ENCODE measurements at regions not wholly inside any gene's neighbourhood (a gene's known extent, or its start where the extent isn't known, plus 50 kb on each side); places are given as distances from the start of the nearest gene placed in this dataset.

DNA sequence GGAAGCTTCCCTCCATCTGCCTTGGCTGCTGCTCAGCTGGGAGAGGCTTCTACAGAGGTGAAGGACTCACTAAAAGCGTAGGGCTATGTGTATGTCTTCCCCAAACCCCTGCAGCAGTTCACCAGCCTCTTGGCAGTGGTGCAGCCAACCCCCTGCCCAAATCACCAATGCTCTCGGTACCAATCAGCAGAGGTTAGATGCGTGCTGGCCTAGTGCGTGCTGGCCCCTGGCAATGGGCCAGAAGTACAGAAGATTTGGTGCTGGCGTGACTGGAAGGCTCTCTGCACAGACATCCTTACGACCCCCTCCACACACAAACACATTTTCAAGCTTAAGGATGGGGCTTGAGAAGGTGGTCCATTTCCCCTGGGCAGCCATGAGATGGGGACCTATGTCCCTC lies 79.0 kb downstream of the MRPL14 start:
- H3K36me3 ChIP-seq (ENCODE audit: control insufficient read depth in 1 of 2, insufficient read depth in 2 of 2, low read length in 2 of 2): no peaks in the 10 kb centered on the region
- H3K4me1 ChIP-seq (ENCODE audit: control insufficient read depth in 1 of 2, insufficient read depth in 2 of 2, low read length in 2 of 2): peaks cover 33 to 69% of the 10 kb centered on the region in 2 donors
- H3K4me3 ChIP-seq (ENCODE audit: low read depth in 1 of 2, low read length in 2 of 2): no peak overlapping the region
- no peak overlapping the region for H3K27ac ChIP-seq (ENCODE audit: low read length)
- H3K27me3 ChIP-seq (ENCODE audit: low read depth, low read length): no peaks in the 10 kb centered on the region
- H3K9me3 ChIP-seq (ENCODE audit: control insufficient read depth in 1 of 2, low read length in 2 of 2): no peaks in the 10 kb centered on the region

DNA sequence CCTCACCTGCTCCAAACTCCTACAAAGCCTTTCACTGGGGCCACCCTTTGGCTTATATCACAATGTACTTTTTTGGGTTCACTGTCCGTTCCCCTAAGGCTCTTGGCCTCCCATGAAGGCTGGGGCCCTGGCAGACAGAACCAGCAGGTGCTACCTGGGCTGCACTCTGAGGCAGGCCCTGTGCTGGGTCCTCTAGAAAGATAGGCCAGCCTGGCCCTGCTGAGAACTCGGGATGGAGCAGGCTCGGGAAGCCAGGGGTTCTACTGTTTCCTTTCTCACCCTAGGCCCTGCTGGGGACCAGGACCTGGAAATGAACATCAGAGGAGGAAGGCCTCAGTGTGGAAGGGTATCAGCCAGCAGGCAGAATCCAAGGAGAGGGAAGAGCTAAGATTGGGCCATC lies 79.5 kb downstream of the MRPL14 start:
- H3K4me3 ChIP-seq (ENCODE audit: low read depth in 1 of 2, low read length in 2 of 2): no peak overlapping the region
- H3K27ac ChIP-seq (ENCODE audit: low read length): no peak overlapping the region

DNA sequence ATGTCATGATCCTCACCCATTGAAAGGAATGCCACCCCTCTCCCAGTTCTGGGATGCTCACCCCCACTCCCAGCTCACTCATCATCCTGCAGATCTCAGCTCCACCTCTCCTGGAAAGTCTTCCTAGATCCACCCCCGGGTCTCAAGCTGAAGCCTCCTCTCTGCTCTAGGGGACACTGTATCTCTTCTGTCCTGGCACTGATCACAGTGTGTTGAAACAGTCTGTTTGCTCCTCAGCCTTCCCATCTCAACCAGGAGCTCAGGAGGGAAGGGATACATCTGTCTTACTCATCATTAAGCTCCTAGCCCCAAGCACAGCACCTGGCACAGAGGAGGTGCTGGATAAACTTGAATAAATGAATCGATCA lies 80.1 kb downstream of the MRPL14 start:
- no peak overlapping the region for H3K4me3 ChIP-seq (ENCODE audit: low read depth in 1 of 2, low read length in 2 of 2)
- peaks cover 29 to 72% of the 10 kb centered on the region in 2 donors for H3K4me1 ChIP-seq (ENCODE audit: control insufficient read depth in 1 of 2, insufficient read depth in 2 of 2, low read length in 2 of 2)
- H3K27ac ChIP-seq (ENCODE audit: low read length): no peak overlapping the region
- H3K27me3 ChIP-seq (ENCODE audit: low read depth, low read length): no peaks in the 10 kb centered on the region
- H3K9me3 ChIP-seq (ENCODE audit: control insufficient read depth in 1 of 2, low read length in 2 of 2): no peaks in the 10 kb centered on the region
- H3K36me3 ChIP-seq (ENCODE audit: control insufficient read depth in 1 of 2, insufficient read depth in 2 of 2, low read length in 2 of 2): no peaks in the 10 kb centered on the region

More for the DNA sequence above, 79.5 kb downstream of the MRPL14 start:
- H3K36me3 ChIP-seq (ENCODE audit: control insufficient read depth in 1 of 2, insufficient read depth in 2 of 2, low read length in 2 of 2): no peaks in the 10 kb centered on the region
- H3K4me1 ChIP-seq (ENCODE audit: control insufficient read depth in 1 of 2, insufficient read depth in 2 of 2, low read length in 2 of 2): peaks cover 33 to 73% of the 10 kb centered on the region in 2 donors
- H3K27me3 ChIP-seq (ENCODE audit: low read depth, low read length): no peaks in the 10 kb centered on the region
- H3K9me3 ChIP-seq (ENCODE audit: control insufficient read depth in 1 of 2, low read length in 2 of 2): no peaks in the 10 kb centered on the region

DNA sequence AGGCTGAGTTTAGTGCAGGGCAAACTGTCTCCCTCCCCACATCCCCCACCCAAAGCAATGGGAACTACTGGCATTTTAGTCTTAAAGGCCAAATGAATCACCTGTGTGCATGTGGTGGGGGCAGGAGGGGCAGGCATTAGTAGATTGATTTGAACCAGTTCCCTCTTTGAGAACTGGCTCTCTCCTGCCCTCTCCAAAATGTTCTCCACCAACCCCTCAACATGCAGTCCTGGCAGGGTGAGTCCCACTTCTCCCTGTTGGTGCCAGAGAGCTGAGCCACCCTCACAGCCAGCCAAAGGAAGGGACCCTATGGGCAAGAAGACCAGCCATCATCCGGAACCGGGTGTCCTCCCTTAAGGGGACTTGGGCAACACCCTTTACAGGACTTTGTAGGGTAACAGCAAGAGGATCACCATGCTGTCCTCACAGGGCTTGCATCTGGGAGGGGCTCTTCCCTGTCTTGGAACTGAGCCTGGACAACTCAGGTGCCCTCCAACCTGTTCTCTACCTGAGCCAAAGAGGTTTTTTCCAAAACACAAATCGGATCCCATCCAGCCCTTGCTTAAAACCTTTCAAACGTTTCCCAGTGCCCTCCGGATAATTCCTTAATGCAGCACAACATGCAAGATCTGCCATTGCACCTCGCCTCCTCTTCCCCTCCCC lies 80.6 kb downstream of the MRPL14 start:
- no peaks in the 10 kb centered on the region for H3K36me3 ChIP-seq (ENCODE audit: control insufficient read depth in 1 of 2, insufficient read depth in 2 of 2, low read length in 2 of 2)
- H3K27ac ChIP-seq (ENCODE audit: low read length): no peak overlapping the region
- H3K27me3 ChIP-seq (ENCODE audit: low read depth, low read length): no peaks in the 10 kb centered on the region
- H3K4me1 ChIP-seq (ENCODE audit: control insufficient read depth in 1 of 2, insufficient read depth in 2 of 2, low read length in 2 of 2): peaks cover 26 to 67% of the 10 kb centered on the region in 2 donors
- no peak overlapping the region for H3K4me3 ChIP-seq (ENCODE audit: low read depth in 1 of 2, low read length in 2 of 2)
- H3K9me3 ChIP-seq (ENCODE audit: control insufficient read depth in 1 of 2, low read length in 2 of 2): no peaks in the 10 kb centered on the region

DNA sequence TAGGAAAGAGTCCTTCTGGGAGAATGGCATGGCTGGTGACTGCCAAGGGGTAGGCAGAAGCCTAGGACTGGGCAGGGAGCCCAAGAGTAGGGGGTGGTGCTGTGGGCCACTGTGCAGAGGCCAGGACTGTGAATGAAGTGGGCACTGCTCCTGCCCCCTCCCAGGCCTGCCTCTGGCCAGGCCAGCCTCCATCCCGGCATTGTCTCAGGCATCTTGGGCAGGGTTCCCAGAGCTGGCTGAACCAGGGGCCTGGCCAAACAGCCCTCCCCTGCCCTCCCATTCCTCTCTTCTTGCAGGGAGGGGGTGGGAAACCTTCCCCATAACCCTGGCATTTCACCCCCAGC lies 81.6 kb downstream of the MRPL14 start:
- Histone ChIP-seq H3K9me3 (ENCODE audit: control insufficient read depth in 1 of 2, low read length in 2 of 2) (no peaks in the 10 kb centered on the region), H3K27me3 (ENCODE audit: low read depth, low read length) (no peaks in the 10 kb centered on the region), H3K27ac (ENCODE audit: low read length) (peak overlapping the region; percentile 10), H3K4me3 (ENCODE audit: low read depth in 1 of 2, low read length in 2 of 2) (no peak overlapping the region), H3K4me1 (ENCODE audit: control insufficient read depth in 1 of 2, insufficient read depth in 2 of 2, low read length in 2 of 2) (peaks cover 19 to 65% of the 10 kb centered on the region in 2 donors), H3K36me3 (ENCODE audit: control insufficient read depth in 1 of 2, insufficient read depth in 2 of 2, low read length in 2 of 2) (no peaks in the 10 kb centered on the region)

DNA sequence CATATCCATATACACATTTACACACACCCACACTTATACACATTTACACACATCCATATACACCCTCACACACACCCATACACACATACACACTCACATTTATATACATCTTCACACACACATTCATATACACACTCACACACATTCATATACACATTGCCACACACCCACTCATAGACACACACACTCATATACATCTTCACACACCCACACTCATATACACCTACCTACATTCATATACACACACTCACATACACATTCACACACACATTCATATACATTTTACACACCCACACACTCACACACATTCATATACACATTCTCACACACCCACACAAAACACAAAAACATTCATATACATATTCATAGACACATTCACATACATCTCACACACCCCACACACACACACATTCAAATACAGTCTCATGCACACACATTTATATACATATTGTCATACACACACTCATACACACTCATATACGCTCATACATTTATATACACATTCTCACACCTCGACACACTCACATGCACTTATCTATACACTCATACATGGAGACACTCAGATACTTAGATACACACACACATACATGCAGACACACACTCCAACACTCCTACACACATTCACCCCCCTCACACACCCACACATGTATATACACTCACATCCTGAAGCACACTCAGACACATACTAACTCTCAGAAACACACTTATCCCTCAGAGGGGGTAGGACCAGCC lies 82.1 kb downstream of the MRPL14 start:
- no peaks in the 10 kb centered on the region for H3K9me3 ChIP-seq (ENCODE audit: control insufficient read depth in 1 of 2, low read length in 2 of 2)
- H3K36me3 ChIP-seq (ENCODE audit: control insufficient read depth in 1 of 2, insufficient read depth in 2 of 2, low read length in 2 of 2): no peaks in the 10 kb centered on the region
- peak overlapping the region; percentile 10 for H3K27ac ChIP-seq (ENCODE audit: low read length)
- H3K4me3 ChIP-seq (ENCODE audit: low read depth in 1 of 2, low read length in 2 of 2): no peak overlapping the region
- no peaks in the 10 kb centered on the region for H3K27me3 ChIP-seq (ENCODE audit: low read depth, low read length)
- peaks cover 17 to 61% of the 10 kb centered on the region in 2 donors for H3K4me1 ChIP-seq (ENCODE audit: control insufficient read depth in 1 of 2, insufficient read depth in 2 of 2, low read length in 2 of 2)

DNA sequence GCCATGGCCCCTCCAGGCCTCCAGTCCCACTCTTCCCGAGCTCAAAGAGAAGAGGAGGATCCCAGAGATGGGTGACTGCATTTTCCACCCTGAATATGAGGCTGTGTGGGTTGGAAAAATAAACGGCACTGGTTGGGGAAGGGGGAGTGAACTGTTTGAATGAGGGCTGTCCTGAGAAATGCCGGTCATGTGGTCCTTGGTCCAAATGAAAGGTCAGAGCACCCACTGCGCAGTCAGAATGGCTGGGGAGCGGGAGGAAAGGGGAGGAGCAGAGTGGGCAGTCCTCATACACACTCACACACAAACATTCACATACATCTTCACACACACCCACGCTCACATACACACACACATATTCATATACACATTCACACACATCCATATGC lies 83.1 kb downstream of the MRPL14 start:
- no peaks in the 10 kb centered on the region for H3K36me3 ChIP-seq (ENCODE audit: control insufficient read depth in 1 of 2, insufficient read depth in 2 of 2, low read length in 2 of 2)
- H3K27ac ChIP-seq (ENCODE audit: low read length): peak overlapping the region; percentile 40
- no peaks in the 10 kb centered on the region for H3K27me3 ChIP-seq (ENCODE audit: low read depth, low read length)
- peaks cover 16 to 52% of the 10 kb centered on the region in 2 donors for H3K4me1 ChIP-seq (ENCODE audit: control insufficient read depth in 1 of 2, insufficient read depth in 2 of 2, low read length in 2 of 2)
- H3K9me3 ChIP-seq (ENCODE audit: control insufficient read depth in 1 of 2, low read length in 2 of 2): no peaks in the 10 kb centered on the region
- no peak overlapping the region for H3K4me3 ChIP-seq (ENCODE audit: low read depth in 1 of 2, low read length in 2 of 2)

DNA sequence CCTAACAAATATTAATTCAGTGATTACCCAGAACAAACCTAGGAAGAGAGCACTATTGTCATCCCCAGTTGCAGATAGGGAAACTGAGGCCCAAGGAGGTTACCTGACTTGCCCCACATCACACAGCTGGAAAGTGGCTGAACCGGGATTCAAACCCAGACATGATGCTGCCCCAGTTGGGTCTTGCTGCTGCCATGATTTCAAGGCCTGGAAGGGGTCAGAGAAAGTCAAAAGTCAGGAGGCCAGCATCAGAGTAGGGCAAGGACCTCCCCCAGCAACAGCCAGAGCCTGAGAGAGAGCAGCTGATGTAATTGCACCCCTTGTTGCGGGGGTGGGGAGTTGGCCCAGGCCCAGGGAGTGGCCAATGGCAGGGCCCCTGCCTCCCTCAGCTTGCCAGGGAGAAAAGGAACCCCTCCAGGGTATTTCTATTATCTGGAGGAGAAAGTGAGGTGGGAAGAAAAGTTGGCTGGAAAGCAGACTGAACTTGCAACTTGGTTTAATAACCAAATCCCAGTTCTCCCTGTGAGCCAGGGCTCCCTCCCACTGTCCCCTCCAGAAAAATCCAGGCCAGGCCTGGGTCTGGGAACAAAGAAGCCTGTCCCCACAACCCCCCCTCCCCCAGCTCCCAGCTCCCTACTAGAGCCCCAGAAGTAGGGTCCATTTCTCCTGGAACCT lies 83.6 kb downstream of the MRPL14 start:
- Histone ChIP-seq H3K9me3 (ENCODE audit: control insufficient read depth in 1 of 2, low read length in 2 of 2) (no peaks in the 10 kb centered on the region), H3K27me3 (ENCODE audit: low read depth, low read length) (no peaks in the 10 kb centered on the region), H3K36me3 (ENCODE audit: control insufficient read depth in 1 of 2, insufficient read depth in 2 of 2, low read length in 2 of 2) (no peaks in the 10 kb centered on the region), H3K27ac (ENCODE audit: low read length) (peak overlapping the region; percentile 40), H3K4me1 (ENCODE audit: control insufficient read depth in 1 of 2, insufficient read depth in 2 of 2, low read length in 2 of 2) (peaks cover 11 to 47% of the 10 kb centered on the region in 2 donors), H3K4me3 (ENCODE audit: low read depth in 1 of 2, low read length in 2 of 2) (no peak overlapping the region)

DNA sequence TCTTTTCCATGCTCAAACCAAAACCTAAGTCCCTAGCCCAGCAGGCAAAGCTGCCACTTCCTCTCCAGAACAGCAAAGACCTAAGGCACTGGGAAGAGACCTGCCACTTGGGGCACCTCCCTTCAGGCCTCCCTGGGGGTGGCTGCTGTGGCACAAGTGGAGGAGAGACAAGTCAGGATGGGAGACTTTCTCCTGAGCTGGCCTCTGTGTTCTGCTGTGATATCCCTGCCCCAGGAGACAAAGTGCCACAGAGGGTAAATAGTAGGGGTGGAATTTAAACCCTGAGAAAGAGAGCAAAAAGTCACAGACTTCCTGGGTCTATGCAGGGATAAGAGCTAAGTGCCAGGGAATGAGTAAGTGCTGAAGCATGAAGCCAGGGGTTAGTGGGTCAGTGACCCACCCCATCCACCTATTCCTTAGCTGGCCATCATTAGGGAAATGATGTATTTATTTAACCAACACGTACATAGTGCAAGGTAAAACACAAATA lies 84.2 kb downstream of the MRPL14 start:
- Histone ChIP-seq H3K36me3 (ENCODE audit: control insufficient read depth in 1 of 2, insufficient read depth in 2 of 2, low read length in 2 of 2) (no peaks in the 10 kb centered on the region), H3K27ac (ENCODE audit: low read length) (peak overlapping the region; percentile 40), H3K4me3 (ENCODE audit: low read depth in 1 of 2, low read length in 2 of 2) (no peak overlapping the region), H3K9me3 (ENCODE audit: control insufficient read depth in 1 of 2, low read length in 2 of 2) (no peaks in the 10 kb centered on the region), H3K4me1 (ENCODE audit: control insufficient read depth in 1 of 2, insufficient read depth in 2 of 2, low read length in 2 of 2) (peaks cover 10 to 47% of the 10 kb centered on the region in 2 donors), H3K27me3 (ENCODE audit: low read depth, low read length) (no peaks in the 10 kb centered on the region)

DNA sequence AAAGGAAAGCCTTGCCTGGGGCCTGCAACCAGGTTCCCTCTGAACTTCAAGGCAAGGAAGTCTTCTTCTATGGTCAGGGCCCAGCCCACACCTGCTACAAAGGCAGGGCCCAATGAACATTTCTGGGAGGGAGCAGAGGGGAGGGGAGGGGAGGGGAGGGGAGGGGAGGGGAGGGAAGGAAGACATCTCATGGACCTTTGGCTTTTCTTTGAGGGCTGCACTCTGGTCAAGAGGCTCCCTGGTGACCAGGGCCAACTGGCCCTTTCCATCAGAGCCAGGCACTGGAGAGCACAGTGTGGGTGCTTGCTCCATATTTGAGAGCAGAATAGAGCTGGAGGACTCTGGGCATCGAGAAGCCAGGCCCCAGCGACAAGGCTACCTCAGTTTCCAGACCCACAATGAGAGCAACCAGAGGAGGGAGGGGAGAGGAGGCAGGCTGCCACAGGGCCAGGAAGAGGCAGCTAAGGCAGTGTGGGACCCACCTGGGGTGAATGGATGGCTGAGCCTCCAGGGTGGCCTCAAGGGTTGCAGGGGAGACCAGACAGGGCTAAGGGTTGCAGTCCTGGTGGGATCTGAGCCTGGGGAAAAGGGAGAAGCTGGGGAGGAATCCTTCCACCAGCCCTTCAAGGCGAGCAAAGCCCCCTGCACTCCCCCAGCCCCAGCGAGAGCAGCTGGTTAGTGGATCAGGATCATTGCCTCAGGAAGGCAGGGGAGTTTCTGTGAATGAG lies 84.8 kb downstream of the MRPL14 start:
- peak overlapping the region; percentile 75 for H3K27ac ChIP-seq (ENCODE audit: low read length)
- peaks cover 10 to 46% of the 10 kb centered on the region in 2 donors for H3K4me1 ChIP-seq (ENCODE audit: control insufficient read depth in 1 of 2, insufficient read depth in 2 of 2, low read length in 2 of 2)

More for the DNA sequence above, 84.8 kb downstream of the MRPL14 start:
- no peak overlapping the region for H3K4me3 ChIP-seq (ENCODE audit: low read depth in 1 of 2, low read length in 2 of 2)
- no peaks in the 10 kb centered on the region for H3K9me3 ChIP-seq (ENCODE audit: control insufficient read depth in 1 of 2, low read length in 2 of 2)
- H3K27me3 ChIP-seq (ENCODE audit: low read depth, low read length): no peaks in the 10 kb centered on the region
- no peaks in the 10 kb centered on the region for H3K36me3 ChIP-seq (ENCODE audit: control insufficient read depth in 1 of 2, insufficient read depth in 2 of 2, low read length in 2 of 2)

All from muscle layer of duodenum (tissue), 2 donors.